OCI-LY3 (cell line): ENCODE measurements at regions not wholly inside any gene's neighbourhood (a gene's known extent, or its start where the extent isn't known, plus 50 kb on each side); places are given as distances from the start of the nearest gene placed in this dataset.

Experiments used
- H2AFZ ChIP-seq: fragments of 200-600, 300-600 bp; shearing (Covaris generic); 2 replicates; pipeline ENCODE4 v1.6.0; 2014; ENCODE audit warnings: antibody characterized with exemption, low read depth, low read length
- H3K27ac ChIP-seq: fragments of 200-600, 300-600 bp; sonication (generic); 2 replicates; pipeline ENCODE4 v1.5.1; 2014; ENCODE audit warnings: mild to moderate bottlenecking, low read length, moderate library complexity, mixed read lengths
- H3K27me3 ChIP-seq: fragments of 200-600, 300-600 bp; sonication (generic); 2 replicates; pipeline ENCODE4 v1.6.1; 2014; ENCODE audit warnings: low read depth, low read length, mixed read lengths
- H3K36me3 ChIP-seq: fragments of 200-600, 300-600 bp; sonication (generic); replicated peaks from 2 replicates; pipeline ENCODE3; 2014; ENCODE audit warnings: low read depth, low read length, mixed read lengths
- H3K4me1 ChIP-seq: fragments of 300-600, 200-600 bp; sonication (generic); 2 replicates; pipeline ENCODE4 v1.6.1; 2014; ENCODE audit warnings: low read length, mixed read lengths
- H3K4me2 ChIP-seq: fragments of 200-600, 300-600 bp; sonication (generic); 2 replicates; pipeline ENCODE4 v1.6.1; 2014; ENCODE audit warnings: low read length, mixed read lengths
- H3K4me3 ChIP-seq: fragments of 300-600, 200-600 bp; sonication (generic); 2 replicates; pipeline ENCODE4 v1.5.1; 2014; ENCODE audit warnings: antibody characterized with exemption, mild to moderate bottlenecking, low read length, moderate library complexity
- H3K79me2 ChIP-seq: fragments of 300-600, 200-600 bp; shearing (Covaris generic); 2 replicates; pipeline ENCODE4 v1.6.1; 2014; ENCODE audit warnings: mild to moderate bottlenecking, low read length, mixed read lengths
- H3K9ac ChIP-seq: fragments of 300-600, 200-600 bp; shearing (Covaris generic); 2 replicates; pipeline ENCODE4 v1.6.0; 2014; ENCODE audit warnings: mild to moderate bottlenecking, low read length, moderate library complexity
- H3K9me3 ChIP-seq: fragments of 200-600, 300-600 bp; shearing (Covaris generic); 2 replicates; pipeline ENCODE4 v1.6.1; 2014; ENCODE audit warnings: low read length, mixed read lengths; ENCODE audit not compliant: insufficient read depth
- H4K20me1 ChIP-seq: fragments of 200-600, 300-600 bp; sonication (generic); 2 replicates; pipeline ENCODE4 v1.6.1; 2016; ENCODE audit warnings: low read length, mixed read lengths; ENCODE audit not compliant: insufficient read depth
- CTCF ChIP-seq: fragments of 200-600, 300-600 bp; sonication (generic); IDR thresholded peaks from 2 replicates; pipeline ENCODE4 v1.5.1; 2014; ENCODE audit warnings: antibody characterized with exemption, low read length, low read depth
- EZH2phosphoT487 ChIP-seq: fragments of 200-600 bp; shearing (Covaris generic); IDR thresholded peaks from 2 replicates; pipeline ENCODE4 v1.6.1; 2018; ENCODE audit warnings: antibody characterized with exemption, mixed run types, low read depth

GRCh38 chr10:3907514-3907913 lies 122.5 kb upstream of the KLF6 start:
- no peaks in the 10 kb centered on the region for H3K9me3 ChIP-seq
- H3K27ac ChIP-seq = no peak overlapping the region
- H2AFZ ChIP-seq = no peak overlapping the region

GRCh38 chr10:3906511-3907111 lies 121.6 kb upstream of the KLF6 start:
- H3K79me2 ChIP-seq = no peaks in the 10 kb centered on the region
- H3K4me2 ChIP-seq = no peak overlapping the region
- no peaks in the 10 kb centered on the region for H3K27me3 ChIP-seq
- no peak overlapping the region for H3K27ac ChIP-seq
- no peaks in the 10 kb centered on the region for H3K9me3 ChIP-seq
- H2AFZ ChIP-seq = no peak overlapping the region
- no peaks in the 10 kb centered on the region for H4K20me1 ChIP-seq
- H3K4me3 ChIP-seq = no peak overlapping the region
- no peaks in the 10 kb centered on the region for H3K36me3 ChIP-seq
- TF ChIP-seq CTCF (no peak), EZH2phosphoT487 (no peak)
- peaks cover 16% of the 10 kb centered on the region for H3K4me1 ChIP-seq
- H3K9ac ChIP-seq = no peak overlapping the region

More at GRCh38 chr10:3907514-3907913, 122.5 kb upstream of the KLF6 start:
- H3K4me2 ChIP-seq = no peak overlapping the region
- H3K79me2 ChIP-seq = no peaks in the 10 kb centered on the region
- H3K36me3 ChIP-seq = no peaks in the 10 kb centered on the region
- H4K20me1 ChIP-seq = no peaks in the 10 kb centered on the region
- no peaks in the 10 kb centered on the region for H3K27me3 ChIP-seq
- peaks cover 7% of the 10 kb centered on the region for H3K4me1 ChIP-seq
- no peak overlapping the region for H3K9ac ChIP-seq
- H3K4me3 ChIP-seq = no peak overlapping the region
- TF ChIP-seq CTCF (no peak), EZH2phosphoT487 (no peak)

GRCh38 chr10:3904419-3904960 lies 119.5 kb upstream of the KLF6 start:
- H3K4me2 ChIP-seq = no peak overlapping the region
- H4K20me1 ChIP-seq = no peaks in the 10 kb centered on the region
- no peak overlapping the region for H3K4me3 ChIP-seq
- no peaks in the 10 kb centered on the region for H3K27me3 ChIP-seq
- no peak overlapping the region for H3K9ac ChIP-seq
- no peaks in the 10 kb centered on the region for H3K79me2 ChIP-seq
- no peaks in the 10 kb centered on the region for H3K36me3 ChIP-seq
- H3K4me1 ChIP-seq = peaks cover 22% of the 10 kb centered on the region
- no peaks in the 10 kb centered on the region for H3K9me3 ChIP-seq
- TF ChIP-seq EZH2phosphoT487 (no peak), CTCF (no peak)
- H3K27ac ChIP-seq = no peak overlapping the region
- H2AFZ ChIP-seq = no peak overlapping the region

- peak overlapping the region; percentile 67 for H3K4me2 ChIP-seq
- H3K9ac ChIP-seq = peak overlapping the region; percentile 39; the same call in 1 of the 2 replicates
- H2AFZ ChIP-seq = no peak overlapping the region
- H3K4me1 ChIP-seq = peaks cover 22% of the 10 kb centered on the region
- H3K27me3 ChIP-seq = no peaks in the 10 kb centered on the region
- peak overlapping the region; percentile 34; the same call in 1 of the 2 replicates for H3K27ac ChIP-seq
- H3K9me3 ChIP-seq = no peaks in the 10 kb centered on the region
- no peaks in the 10 kb centered on the region for H3K79me2 ChIP-seq
- no peaks in the 10 kb centered on the region for H3K36me3 ChIP-seq
- no peaks in the 10 kb centered on the region for H4K20me1 ChIP-seq
- peak overlapping the region; percentile 5; the same call in 1 of the 2 replicates for H3K4me3 ChIP-seq
- TF ChIP-seq EZH2phosphoT487 (no peak), CTCF (no peak)
These were observed 117.9 kb upstream of the KLF6 start for GRCh38 chr10:3902809-3903410.
